Fibroblast of mammary gland (primary cell): ENCODE measurements at regions not wholly inside any gene's neighbourhood (a gene's known extent, or its start where the extent isn't known, plus 50 kb on each side); places are given as distances from the start of the nearest gene placed in this dataset.

Experiments used
- DNase-seq: peaks from one replicate; pipeline ENCODE4 v3.0.0-alpha.2; 2010; ENCODE audit warnings: low read depth
- H3K4me3 ChIP-seq: 2 replicates; pipeline ENCODE4 v1.5.1; 2011; ENCODE audit warnings: low read depth, mild to moderate bottlenecking, low read length, moderate library complexity; ENCODE audit not compliant: control insufficient read depth
- TF ChIP-seq, protein P1 (sequence below): conservative IDR thresholded peaks from 2 replicates; pipeline ENCODE4 v1.5.1; 2011; ENCODE audit warnings: low read depth, low read length, inconsistent platforms; ENCODE audit not compliant: control insufficient read depth, insufficient read depth

DNA sequence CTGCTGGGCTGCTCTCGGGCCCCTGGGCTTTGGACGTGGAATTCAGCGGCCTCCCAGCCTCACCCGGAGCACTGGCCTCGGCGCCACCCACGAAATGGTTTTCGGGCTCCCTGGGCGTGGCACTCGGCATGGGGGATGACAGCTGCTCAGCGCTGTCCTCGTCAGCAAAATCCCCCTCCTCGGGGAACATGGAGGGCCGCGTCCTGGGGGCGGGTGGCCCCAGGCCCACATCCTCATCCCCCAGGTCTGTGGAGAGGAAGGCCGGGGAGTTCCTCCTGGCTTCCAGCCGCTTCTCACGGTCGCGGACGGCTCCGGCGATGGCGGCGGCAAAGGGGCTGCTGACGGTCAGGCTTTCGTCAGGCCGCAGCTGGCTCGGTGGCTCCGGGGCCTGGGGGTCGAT is 88.4 kb downstream of the CTTN start:
- TF ChIP-seq, protein P1, sequence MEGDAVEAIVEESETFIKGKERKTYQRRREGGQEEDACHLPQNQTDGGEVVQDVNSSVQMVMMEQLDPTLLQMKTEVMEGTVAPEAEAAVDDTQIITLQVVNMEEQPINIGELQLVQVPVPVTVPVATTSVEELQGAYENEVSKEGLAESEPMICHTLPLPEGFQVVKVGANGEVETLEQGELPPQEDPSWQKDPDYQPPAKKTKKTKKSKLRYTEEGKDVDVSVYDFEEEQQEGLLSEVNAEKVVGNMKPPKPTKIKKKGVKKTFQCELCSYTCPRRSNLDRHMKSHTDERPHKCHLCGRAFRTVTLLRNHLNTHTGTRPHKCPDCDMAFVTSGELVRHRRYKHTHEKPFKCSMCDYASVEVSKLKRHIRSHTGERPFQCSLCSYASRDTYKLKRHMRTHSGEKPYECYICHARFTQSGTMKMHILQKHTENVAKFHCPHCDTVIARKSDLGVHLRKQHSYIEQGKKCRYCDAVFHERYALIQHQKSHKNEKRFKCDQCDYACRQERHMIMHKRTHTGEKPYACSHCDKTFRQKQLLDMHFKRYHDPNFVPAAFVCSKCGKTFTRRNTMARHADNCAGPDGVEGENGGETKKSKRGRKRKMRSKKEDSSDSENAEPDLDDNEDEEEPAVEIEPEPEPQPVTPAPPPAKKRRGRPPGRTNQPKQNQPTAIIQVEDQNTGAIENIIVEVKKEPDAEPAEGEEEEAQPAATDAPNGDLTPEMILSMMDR: no peak
- no peak for DNase-seq

DNA sequence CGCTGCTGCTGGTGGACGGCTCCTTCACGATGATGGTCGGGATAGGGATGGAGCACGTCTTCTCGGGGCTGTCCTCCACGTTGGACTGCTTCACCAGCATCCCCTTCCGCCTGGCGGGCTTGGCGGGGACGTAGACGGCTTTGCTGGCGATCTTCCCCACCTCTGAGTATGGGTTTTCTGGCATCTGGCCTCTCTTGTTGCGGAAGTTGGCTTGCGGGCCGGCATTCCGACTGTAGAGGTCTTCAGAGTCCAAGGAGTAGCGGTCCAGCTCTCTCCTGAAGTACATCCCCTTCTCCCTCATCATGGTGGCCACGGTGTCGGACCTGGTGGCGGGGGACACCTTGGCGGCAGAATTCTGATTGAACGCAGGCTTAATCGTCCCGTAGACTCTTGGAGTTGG is 88.8 kb downstream of the CTTN start:
- no peak overlapping the region for H3K4me3 ChIP-seq
- no peak for DNase-seq
- TF ChIP-seq, protein P1: no peak

More for the DNA sequence above, 88.4 kb downstream of the CTTN start:
- no peak overlapping the region for H3K4me3 ChIP-seq

DNA sequence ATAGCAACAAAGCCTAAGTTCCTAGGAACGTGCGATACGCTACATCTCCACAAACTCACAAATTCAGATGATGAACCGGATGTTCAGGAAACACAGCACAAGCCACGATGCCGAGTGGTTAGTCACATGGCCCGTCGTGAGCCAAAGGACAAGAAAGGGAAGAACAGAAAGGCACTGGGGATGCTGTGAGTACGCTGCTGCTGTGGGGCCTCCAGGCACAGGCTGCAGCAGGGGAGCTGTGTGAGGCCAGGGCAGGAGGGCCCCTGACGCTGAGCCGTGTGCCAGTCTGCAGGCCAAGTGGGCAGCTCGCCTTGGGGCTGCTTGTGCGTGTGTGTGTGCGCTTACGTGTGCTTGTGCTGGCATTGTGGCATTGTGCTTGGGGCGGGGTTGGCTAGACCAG is 89.4 kb downstream of the CTTN start:
- no peak overlapping the region for H3K4me3 ChIP-seq
- TF ChIP-seq, protein P1: no peak
- no peak for DNase-seq

DNA sequence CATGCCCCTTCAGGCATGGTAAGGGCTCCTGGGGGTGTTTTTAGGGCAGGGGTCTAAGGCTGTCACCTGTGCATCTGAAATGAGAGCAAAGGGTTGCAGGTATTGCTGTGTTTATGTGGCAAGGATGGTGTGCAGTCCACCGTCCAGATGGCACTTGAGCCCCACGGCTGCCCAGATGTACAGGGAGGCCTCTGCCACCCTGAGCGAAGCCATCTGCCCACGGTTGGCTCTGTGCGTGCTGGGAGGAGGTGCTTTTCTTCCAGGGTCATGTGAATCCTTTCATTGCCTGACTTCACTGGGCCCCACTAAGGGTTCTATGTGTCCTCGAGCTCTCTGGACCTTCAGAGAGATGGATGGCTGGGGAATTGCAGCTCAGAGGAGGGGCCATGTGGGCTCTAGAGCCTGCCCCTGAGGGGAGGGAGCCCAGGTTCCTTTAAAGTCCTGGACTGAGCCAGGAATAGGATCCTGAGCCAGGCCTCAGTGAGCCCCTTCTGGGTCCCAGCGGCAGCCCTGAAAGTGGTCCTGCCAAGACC is 89.9 kb downstream of the CTTN start:
- no peak for DNase-seq
- no peak overlapping the region for H3K4me3 ChIP-seq
- TF ChIP-seq, protein P1: no peak

DNA sequence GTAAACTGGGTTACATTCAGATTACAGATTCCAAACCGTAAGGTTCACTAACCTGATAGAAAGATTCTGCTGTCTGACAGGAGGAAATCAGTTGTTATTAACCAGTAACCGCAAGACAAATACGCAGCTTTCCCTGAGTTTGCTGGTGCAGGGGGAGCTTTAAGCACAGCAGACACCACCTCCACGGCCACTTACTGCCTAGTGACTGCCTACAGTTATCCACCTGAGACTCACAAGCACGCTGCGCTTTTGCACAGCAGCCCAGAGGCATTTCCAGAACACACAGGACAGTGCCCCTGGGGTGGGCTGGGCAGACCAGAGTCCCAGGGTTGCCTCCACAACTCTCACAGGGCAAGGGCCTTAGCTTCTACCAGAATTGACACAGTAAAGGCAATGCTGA is 90.9 kb downstream of the CTTN start:
- no peak overlapping the region for H3K4me3 ChIP-seq
- TF ChIP-seq, protein P1: no peak
- no peak for DNase-seq

DNA sequence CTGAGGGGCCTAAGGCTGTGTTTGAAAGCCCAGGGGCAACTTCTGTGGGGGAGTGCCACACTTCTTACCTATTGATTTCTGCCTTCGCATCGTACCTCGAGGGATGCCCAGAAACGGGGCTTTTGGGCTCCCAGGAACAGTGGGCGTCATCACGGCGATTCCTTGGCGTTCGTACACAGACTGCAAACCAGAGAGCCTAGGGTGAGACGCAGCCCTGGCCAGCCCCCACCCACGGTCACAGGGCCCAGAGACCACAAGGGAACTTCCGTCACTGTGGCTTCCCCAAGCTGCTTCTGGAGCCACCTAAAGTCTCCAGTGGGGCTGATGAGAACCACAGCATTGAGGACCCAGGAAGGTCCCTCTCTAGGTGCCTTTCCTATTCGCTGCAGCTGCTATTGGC is 91.9 kb downstream of the CTTN start:
- no peak overlapping the region for H3K4me3 ChIP-seq
- no peak for DNase-seq
- TF ChIP-seq, protein P1: no peak

DNA sequence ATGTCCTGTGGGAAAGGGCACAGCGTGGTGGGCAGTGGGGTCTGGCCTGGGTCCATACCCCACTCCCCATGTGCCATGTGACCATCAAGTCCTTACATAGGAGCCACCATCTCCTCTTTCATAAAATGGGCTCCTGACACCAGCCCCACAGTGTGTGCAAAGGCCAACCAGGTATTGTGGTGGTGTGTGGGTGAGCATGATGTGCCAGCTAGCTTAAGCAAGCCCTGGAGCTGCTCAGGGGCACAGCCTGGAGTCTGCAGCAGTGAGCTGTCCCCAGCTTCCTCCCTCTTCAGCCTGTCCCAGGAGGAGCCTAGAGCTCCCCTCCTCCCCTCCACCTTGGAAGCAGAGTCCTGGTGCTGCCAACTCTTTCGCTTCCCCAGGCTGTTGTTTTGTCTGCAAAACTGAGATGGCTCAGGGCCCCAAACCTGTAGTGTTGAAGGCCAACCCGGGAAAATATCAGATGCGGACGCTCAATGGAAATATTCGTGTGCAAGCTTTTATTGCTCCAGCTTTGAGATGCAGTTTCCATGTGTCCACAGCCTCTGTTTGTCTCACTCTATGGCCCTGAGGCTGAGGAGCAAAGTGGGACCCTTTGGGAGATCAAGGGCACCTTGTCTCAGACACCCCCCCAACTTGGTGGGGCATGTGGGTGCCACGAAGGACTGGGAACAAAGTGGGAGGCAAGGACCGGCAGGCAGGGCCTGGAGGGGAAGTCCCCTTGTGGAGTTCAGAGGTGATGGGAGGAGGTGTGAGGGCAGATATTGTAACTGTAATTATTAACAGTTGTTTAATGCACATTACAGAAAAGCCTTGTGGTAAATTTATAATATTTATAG is 92.6 kb downstream of the CTTN start:
- no peak overlapping the region for H3K4me3 ChIP-seq
- no peak for DNase-seq
- TF ChIP-seq, protein P1: no peak
